GM23338 (cell line): ENCODE measurements at regions not wholly inside any gene's neighbourhood (a gene's known extent, or its start where the extent isn't known, plus 50 kb on each side); places are given as distances from the start of the nearest gene placed in this dataset.

Experiments
- ATAC-seq: fragments of 200-7000 bp; cut with Tn5 transposase; 3 replicates; pipeline ENCODE4 v1.9.1; 2020
- DNase-seq: peaks from one replicate; pipeline ENCODE4 v3.0.0-alpha.2; 2015; ENCODE audit warnings: low spot score
- H2AFZ ChIP-seq: fragments of 200-600 bp; sonication (generic); 2 replicates; pipeline ENCODE4 v1.8.0; 2016; ENCODE audit warnings: antibody characterized with exemption, mild to moderate bottlenecking, moderate library complexity
- H3F3A ChIP-seq: fragments of 200-600 bp; sonication (generic); replicated peaks from 2 replicates; pipeline ENCODE4 v1.8.0; 2017; ENCODE audit warnings: antibody characterized with exemption, mixed run types, low read depth
- H3K27ac ChIP-seq: fragments of 200-600 bp; sonication (generic); 2 replicates; pipeline ENCODE4 v1.6.1; 2016; ENCODE audit warnings: low read depth
- H3K27me3 ChIP-seq: fragments of 200-600 bp; sonication (generic); 2 replicates; pipeline ENCODE4 v1.8.0; 2016; ENCODE audit warnings: mild to moderate bottlenecking, mixed run types, moderate library complexity; ENCODE audit not compliant: insufficient read depth
- H3K36me3 ChIP-seq: fragments of 200-600 bp; sonication (generic); 2 replicates; pipeline ENCODE4 v1.8.0; 2016; ENCODE audit warnings: mild to moderate bottlenecking; ENCODE audit not compliant: insufficient read depth
- H3K4me1 ChIP-seq: fragments of 200-600 bp; sonication (generic); 2 replicates; pipeline ENCODE4 v1.8.0; 2016; ENCODE audit warnings: mild to moderate bottlenecking, moderate library complexity; ENCODE audit not compliant: insufficient read depth
- H3K4me2 ChIP-seq: fragments of 200-600 bp; sonication (generic); 2 replicates; pipeline ENCODE4 v1.7.1; 2017; ENCODE audit warnings: mixed run types
- H3K4me3 ChIP-seq: fragments of 200-600 bp; sonication (generic); 2 replicates; pipeline ENCODE4 v1.6.1; 2016; ENCODE audit warnings: mixed run types
- H3K79me2 ChIP-seq: fragments of 200-600 bp; sonication (generic); replicated peaks from 2 replicates; pipeline ENCODE4 v1.8.0; 2017; ENCODE audit warnings: mild to moderate bottlenecking; ENCODE audit not compliant: insufficient read depth
- H3K9me2 ChIP-seq: fragments of 200-600 bp; sonication (generic); 2 replicates; pipeline ENCODE4 v1.8.0; 2017; ENCODE audit not compliant: insufficient read depth
- H4K20me1 ChIP-seq: fragments of 200-600 bp; sonication (generic); replicated peaks from 2 replicates; pipeline ENCODE4 v1.8.0; 2017; ENCODE audit warnings: mild to moderate bottlenecking; ENCODE audit not compliant: insufficient read depth
- H3K27ac Mint-ChIP-seq: 2 replicates; pipeline ENCODE4 v1.8.0; 2020; ENCODE audit warnings: inconsistent platforms, mild to moderate bottlenecking, moderate library complexity, mixed read lengths
- H3K27me3 Mint-ChIP-seq: 3 replicates; pipeline ENCODE4 v1.8.0; 2022; ENCODE audit warnings: low read depth, mild to moderate bottlenecking, moderate library complexity, mixed read lengths, inconsistent platforms; ENCODE audit not compliant: insufficient read depth, poor library complexity
- H3K36me3 Mint-ChIP-seq: 3 replicates; pipeline ENCODE4 v1.8.0; 2021; ENCODE audit warnings: low read depth, mild to moderate bottlenecking, inconsistent platforms, moderate library complexity, mixed read lengths
- H3K4me1 Mint-ChIP-seq: 3 replicates; pipeline ENCODE4 v1.8.0; 2020; ENCODE audit warnings: mild to moderate bottlenecking, inconsistent platforms, mixed read lengths
- H3K4me3 Mint-ChIP-seq: 3 replicates; pipeline ENCODE4 v1.8.0; 2021; ENCODE audit warnings: moderate library complexity, mild to moderate bottlenecking, inconsistent platforms, mixed read lengths
- H3K9me3 Mint-ChIP-seq: 3 replicates; pipeline ENCODE4 v1.8.0; 2020; ENCODE audit warnings: moderate library complexity, mild to moderate bottlenecking, inconsistent platforms, mixed read lengths
- EZH2 ChIP-seq: fragments of 200-600 bp; sonication (generic); IDR thresholded peaks from one replicate; pipeline ENCODE4 v1.8.0; 2017; ENCODE audit warnings: antibody characterized with exemption, mild to moderate bottlenecking, low read depth; ENCODE audit not compliant: unreplicated experiment
- EZH2phosphoT487 ChIP-seq: fragments of 200-600 bp; sonication (generic); IDR thresholded peaks from one replicate; pipeline ENCODE4 v1.8.1; 2018; ENCODE audit warnings: antibody characterized with exemption; ENCODE audit not compliant: unreplicated experiment
- NANOG ChIP-seq: IDR thresholded peaks from 2 replicates; pipeline ENCODE4 v1.6.1; 2016; ENCODE audit warnings: antibody characterized with exemption, borderline replicate concordance
- POLR2AphosphoS5 ChIP-seq: IDR thresholded peaks from 2 replicates; pipeline ENCODE4 v1.6.1; 2016; ENCODE audit warnings: antibody characterized with exemption, low read depth
- STAT1 ChIP-seq: IDR thresholded peaks from one replicate; pipeline ENCODE4 v1.6.1; 2016; ENCODE audit warnings: antibody characterized with exemption; ENCODE audit not compliant: unreplicated experiment
- ZNF114 ChIP-seq: fragments of 250-450 bp; sonication (Bioruptor Pico); IDR thresholded peaks from 2 replicates; pipeline ENCODE4 v1.5.0; 2020; ENCODE audit warnings: mild to moderate bottlenecking, moderate library complexity
- ZNF331 ChIP-seq: fragments of 250-450 bp; sonication (Bioruptor Pico); IDR thresholded peaks from 2 replicates; pipeline ENCODE4 v1.5.0; 2020; ENCODE audit warnings: low read depth, mild to moderate bottlenecking, moderate library complexity
- TF ChIP-seq, protein P1 (sequence below): fragments of 250-450 bp; sonication (Bioruptor Pico); IDR thresholded peaks from 2 replicates; pipeline ENCODE4 v1.5.0; 2020; ENCODE audit warnings: mild to moderate bottlenecking, moderate library complexity
- TF ChIP-seq, protein P2 (sequence below): IDR thresholded peaks from 2 replicates; pipeline ENCODE4 v1.6.1; 2016; ENCODE audit warnings: antibody characterized with exemption

DNA sequence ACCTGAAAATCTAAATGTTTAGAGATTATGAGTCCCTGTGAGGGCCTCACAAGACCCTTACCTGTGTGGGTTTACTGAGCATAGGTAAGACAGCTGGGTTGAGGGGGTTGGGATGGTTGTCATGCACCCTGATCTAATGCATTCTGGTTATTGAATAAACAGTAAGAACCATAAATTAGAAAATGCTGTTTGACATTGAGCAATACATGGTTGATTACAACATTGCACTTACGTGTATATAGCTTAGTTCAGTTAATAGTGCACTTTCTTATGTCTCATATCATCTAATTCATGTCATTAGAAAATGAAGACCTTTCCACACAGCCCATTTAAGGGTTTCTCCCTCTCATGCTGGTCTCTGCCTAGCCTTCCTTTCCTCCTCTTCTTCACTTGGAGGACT lies 253.5 kb upstream of the ATP5MC3 start (continued):
- TF ChIP-seq, protein P1, sequence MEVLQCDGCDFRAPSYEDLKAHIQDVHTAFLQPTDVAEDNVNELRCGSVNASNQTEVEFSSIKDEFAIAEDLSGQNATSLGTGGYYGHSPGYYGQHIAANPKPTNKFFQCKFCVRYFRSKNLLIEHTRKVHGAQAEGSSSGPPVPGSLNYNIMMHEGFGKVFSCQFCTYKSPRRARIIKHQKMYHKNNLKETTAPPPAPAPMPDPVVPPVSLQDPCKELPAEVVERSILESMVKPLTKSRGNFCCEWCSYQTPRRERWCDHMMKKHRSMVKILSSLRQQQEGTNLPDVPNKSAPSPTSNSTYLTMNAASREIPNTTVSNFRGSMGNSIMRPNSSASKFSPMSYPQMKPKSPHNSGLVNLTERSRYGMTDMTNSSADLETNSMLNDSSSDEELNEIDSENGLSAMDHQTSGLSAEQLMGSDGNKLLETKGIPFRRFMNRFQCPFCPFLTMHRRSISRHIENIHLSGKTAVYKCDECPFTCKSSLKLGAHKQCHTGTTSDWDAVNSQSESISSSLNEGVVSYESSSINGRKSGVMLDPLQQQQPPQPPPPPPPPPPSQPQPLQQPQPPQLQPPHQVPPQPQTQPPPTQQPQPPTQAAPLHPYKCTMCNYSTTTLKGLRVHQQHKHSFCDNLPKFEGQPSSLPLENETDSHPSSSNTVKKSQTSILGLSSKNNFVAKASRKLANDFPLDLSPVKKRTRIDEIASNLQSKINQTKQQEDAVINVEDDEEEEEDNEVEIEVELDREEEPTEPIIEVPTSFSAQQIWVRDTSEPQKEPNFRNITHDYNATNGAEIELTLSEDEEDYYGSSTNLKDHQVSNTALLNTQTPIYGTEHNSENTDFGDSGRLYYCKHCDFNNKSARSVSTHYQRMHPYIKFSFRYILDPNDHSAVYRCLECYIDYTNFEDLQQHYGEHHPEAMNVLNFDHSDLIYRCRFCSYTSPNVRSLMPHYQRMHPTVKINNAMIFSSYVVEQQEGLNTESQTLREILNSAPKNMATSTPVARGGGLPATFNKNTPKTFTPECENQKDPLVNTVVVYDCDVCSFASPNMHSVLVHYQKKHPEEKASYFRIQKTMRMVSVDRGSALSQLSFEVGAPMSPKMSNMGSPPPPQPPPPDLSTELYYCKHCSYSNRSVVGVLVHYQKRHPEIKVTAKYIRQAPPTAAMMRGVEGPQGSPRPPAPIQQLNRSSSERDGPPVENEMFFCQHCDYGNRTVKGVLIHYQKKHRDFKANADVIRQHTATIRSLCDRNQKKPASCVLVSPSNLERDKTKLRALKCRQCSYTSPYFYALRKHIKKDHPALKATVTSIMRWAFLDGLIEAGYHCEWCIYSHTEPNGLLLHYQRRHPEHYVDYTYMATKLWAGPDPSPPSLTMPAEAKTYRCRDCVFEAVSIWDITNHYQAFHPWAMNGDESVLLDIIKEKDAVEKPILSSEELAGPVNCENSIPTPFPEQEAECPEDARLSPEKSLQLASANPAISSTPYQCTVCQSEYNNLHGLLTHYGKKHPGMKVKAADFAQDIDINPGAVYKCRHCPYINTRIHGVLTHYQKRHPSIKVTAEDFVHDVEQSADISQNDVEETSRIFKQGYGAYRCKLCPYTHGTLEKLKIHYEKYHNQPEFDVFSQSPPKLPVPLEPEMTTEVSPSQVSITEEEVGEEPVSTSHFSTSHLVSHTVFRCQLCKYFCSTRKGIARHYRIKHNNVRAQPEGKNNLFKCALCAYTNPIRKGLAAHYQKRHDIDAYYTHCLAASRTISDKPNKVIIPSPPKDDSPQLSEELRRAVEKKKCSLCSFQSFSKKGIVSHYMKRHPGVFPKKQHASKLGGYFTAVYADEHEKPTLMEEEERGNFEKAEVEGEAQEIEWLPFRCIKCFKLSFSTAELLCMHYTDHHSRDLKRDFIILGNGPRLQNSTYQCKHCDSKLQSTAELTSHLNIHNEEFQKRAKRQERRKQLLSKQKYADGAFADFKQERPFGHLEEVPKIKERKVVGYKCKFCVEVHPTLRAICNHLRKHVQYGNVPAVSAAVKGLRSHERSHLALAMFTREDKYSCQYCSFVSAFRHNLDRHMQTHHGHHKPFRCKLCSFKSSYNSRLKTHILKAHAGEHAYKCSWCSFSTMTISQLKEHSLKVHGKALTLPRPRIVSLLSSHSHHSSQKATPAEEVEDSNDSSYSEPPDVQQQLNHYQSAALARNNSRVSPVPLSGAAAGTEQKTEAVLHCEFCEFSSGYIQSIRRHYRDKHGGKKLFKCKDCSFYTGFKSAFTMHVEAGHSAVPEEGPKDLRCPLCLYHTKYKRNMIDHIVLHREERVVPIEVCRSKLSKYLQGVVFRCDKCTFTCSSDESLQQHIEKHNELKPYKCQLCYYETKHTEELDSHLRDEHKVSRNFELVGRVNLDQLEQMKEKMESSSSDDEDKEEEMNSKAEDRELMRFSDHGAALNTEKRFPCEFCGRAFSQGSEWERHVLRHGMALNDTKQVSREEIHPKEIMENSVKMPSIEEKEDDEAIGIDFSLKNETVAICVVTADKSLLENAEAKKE (CRISPR knock-in tag): no peak
- no peak for TF ChIP-seq STAT1
- no peak for TF ChIP-seq NANOG
- no peak for TF ChIP-seq ZNF331
- no peak for TF ChIP-seq EZH2

DNA sequence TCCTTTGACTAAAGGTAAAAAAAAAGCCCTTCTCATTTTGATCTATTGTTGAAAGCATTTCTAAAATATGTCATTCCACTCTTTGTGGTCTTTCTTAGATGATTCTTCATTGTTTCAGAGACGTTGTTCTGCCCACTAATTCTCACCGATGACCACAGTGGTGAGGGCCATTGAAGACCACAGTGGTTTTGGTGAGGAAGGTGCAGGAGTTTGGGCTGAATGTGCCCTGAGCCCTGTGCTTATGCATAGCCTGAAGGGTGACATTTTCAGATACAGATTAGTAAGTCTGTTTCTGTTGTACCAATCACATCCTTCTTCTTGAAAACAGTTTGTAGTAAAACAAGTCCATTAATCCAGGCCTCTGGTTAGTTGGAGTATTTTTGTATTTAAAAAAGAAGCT lies 251.3 kb upstream of the ATP5MC3 start:
- H3K9me3 Mint-ChIP-seq: peaks cover 14% of the 10 kb centered on the region; the same call in 2 of the 3 replicates
- H3K4me3 Mint-ChIP-seq: no peak overlapping the region
- Histone ChIP-seq H3K36me3 (no peaks in the 10 kb centered on the region), H3K27me3 (no peaks in the 10 kb centered on the region), H3K4me1 (peaks cover 5% of the 10 kb centered on the region), H3K4me2 (no peak overlapping the region), H3K9me2 (no peaks in the 10 kb centered on the region), H3K79me2 (no peaks in the 10 kb centered on the region), H3F3A (no peaks in the 10 kb centered on the region), H3K27ac (no peak overlapping the region), H3K4me3 (no peak overlapping the region), H4K20me1 (no peaks in the 10 kb centered on the region), H2AFZ (no peak overlapping the region)
- no peak overlapping the region for H3K27ac Mint-ChIP-seq
- no peaks in the 10 kb centered on the region for H3K27me3 Mint-ChIP-seq
- ATAC-seq (no peak), DNase-seq (no peak)
- peaks cover 7% of the 10 kb centered on the region; the same call in 2 of the 3 replicates for H3K4me1 Mint-ChIP-seq
- H3K36me3 Mint-ChIP-seq: peaks cover 7% of the 10 kb centered on the region; the same call in 2 of the 3 replicates
- TF ChIP-seq, protein P1 (CRISPR knock-in tag): no peak
- TF ChIP-seq ZNF331 (no peak), EZH2 (no peak), EZH2phosphoT487 (no peak), NANOG (no peak), STAT1 (no peak), POLR2AphosphoS5 (no peak), ZNF114 (CRISPR knock-in tag) (no peak)
- TF ChIP-seq, protein P2, sequence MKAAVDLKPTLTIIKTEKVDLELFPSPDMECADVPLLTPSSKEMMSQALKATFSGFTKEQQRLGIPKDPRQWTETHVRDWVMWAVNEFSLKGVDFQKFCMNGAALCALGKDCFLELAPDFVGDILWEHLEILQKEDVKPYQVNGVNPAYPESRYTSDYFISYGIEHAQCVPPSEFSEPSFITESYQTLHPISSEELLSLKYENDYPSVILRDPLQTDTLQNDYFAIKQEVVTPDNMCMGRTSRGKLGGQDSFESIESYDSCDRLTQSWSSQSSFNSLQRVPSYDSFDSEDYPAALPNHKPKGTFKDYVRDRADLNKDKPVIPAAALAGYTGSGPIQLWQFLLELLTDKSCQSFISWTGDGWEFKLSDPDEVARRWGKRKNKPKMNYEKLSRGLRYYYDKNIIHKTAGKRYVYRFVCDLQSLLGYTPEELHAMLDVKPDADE: no peak
